Loucy (cell line): ENCODE measurements at regions not wholly inside any gene's neighbourhood (a gene's known extent, or its start where the extent isn't known, plus 50 kb on each side); places are given as distances from the start of the nearest gene placed in this dataset.

Source experiments
- EZH2phosphoT487 ChIP-seq: fragments of 200-600 bp; IDR thresholded peaks from 2 replicates; pipeline ENCODE4 v1.6.1; 2018; ENCODE audit warnings: antibody characterized with exemption, mild to moderate bottlenecking, moderate library complexity, borderline replicate concordance
- TF ChIP-seq, protein P1 (sequence below): fragments of 200-600 bp; sonication (generic); conservative IDR thresholded peaks from 2 replicates; pipeline ENCODE4 v1.5.1; 2014; ENCODE audit warnings: mild to moderate bottlenecking, antibody characterized with exemption, low read length

DNA sequence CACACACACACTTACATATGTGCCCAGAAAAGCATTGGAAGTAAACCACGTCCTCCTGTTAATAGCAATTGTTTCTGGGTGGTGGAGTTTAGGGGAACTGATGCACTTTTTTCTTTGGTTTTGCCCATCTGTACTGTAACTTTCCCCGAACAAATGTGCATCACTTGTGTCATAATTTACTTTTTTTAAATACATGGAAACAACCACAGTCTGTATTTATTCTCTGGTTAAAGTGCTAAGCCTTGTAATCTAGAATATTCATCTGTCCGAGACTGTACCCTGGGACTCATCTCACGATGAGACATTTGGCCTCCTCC is 61.5 kb upstream of the CD93 start:
- TF ChIP-seq, protein P1, sequence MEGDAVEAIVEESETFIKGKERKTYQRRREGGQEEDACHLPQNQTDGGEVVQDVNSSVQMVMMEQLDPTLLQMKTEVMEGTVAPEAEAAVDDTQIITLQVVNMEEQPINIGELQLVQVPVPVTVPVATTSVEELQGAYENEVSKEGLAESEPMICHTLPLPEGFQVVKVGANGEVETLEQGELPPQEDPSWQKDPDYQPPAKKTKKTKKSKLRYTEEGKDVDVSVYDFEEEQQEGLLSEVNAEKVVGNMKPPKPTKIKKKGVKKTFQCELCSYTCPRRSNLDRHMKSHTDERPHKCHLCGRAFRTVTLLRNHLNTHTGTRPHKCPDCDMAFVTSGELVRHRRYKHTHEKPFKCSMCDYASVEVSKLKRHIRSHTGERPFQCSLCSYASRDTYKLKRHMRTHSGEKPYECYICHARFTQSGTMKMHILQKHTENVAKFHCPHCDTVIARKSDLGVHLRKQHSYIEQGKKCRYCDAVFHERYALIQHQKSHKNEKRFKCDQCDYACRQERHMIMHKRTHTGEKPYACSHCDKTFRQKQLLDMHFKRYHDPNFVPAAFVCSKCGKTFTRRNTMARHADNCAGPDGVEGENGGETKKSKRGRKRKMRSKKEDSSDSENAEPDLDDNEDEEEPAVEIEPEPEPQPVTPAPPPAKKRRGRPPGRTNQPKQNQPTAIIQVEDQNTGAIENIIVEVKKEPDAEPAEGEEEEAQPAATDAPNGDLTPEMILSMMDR = no peak
- no peak for TF ChIP-seq EZH2phosphoT487
